Cardiac fibroblast (primary cell): ENCODE measurements at regions not wholly inside any gene's neighbourhood (a gene's known extent, or its start where the extent isn't known, plus 50 kb on each side); places are given as distances from the start of the nearest gene placed in this dataset.

Experiments used
- DNase-seq, 2 donors: peaks; one replicate each; pipeline versions ENCODE4 v3.0.0 to v3.0.0-alpha.2; 2010; ENCODE audit warnings: low read depth in 2 of 2
- H3K4me3 ChIP-seq, 2 donors: replicated peaks in 1 of 2; 1 replicate in 1 of 2; 2 replicates in 1 of 2; pipeline ENCODE4 v1.5.1; 2011; ENCODE audit warnings: low read depth in 2 of 2, low read length in 2 of 2, mild to moderate bottlenecking in 2 of 2, moderate library complexity in 1 of 2
- CTCF ChIP-seq: IDR thresholded peaks from one replicate; pipeline ENCODE4 v1.5.1; 2011; ENCODE audit warnings: low read depth, mild to moderate bottlenecking, low read length, inconsistent platforms

DNA sequence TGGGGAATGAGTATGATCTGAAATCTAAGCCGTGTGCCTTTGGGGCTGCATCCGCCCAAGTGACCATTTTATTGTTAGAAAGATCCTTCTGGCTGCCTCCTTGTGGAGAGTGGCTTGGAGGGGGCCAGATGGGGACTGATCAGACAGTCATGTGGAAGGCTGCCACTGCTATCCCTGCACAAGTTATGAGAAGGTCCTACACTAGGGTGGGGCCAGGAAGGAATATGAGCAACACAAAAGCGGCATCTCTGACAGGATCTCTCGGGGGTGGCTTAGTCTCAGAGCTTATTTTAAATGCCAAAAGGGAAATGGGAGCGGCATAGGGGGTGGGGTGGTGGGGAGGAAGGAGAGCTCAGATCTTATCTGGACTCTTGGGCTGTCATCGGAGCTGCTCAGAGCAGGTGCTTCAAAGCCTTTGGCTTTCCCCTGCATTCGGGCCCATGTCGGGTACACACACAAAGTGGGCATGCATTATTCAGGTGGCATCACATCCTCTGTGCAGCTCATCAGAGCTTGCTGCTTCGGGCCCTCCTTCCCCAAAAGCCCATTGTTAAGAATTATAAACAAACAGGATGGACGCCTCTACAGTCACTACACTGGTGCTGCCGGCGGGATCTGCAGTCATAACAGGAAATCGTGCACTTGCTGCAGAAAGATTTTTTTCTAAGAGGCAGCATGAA, 805.4 kb downstream of the VRK1 start:
- DNase-seq, result no peak
- no peak for TF ChIP-seq CTCF
- no peak overlapping the region for H3K4me3 ChIP-seq

GRCh38 chr14:97603201-97603600, 806.0 kb downstream of the VRK1 start:
- DNase-seq, result no peak
- TF ChIP-seq CTCF, result no peak
- no peak overlapping the region for H3K4me3 ChIP-seq

DNA sequence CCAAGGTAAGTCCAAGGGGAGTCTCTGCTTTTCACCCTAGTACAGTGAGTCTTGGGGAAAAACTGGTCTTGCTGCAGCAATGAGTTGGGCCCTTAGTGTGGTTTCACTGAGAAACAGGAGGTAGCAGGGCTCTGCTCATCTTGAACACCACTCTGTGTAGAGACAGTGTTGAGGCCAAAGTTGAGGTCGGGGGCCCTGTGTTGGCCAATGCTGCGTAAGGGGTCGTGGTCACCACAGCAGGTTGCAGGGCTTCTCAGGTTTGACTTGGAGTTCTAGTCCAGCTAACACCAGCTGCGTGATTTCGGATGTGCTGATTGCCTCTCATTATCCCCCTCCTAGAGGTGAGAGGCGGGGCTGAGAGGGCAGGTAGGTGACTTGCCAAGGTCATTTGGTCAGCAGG, 807.5 kb downstream of the VRK1 start:
- DNase-seq, result no peak
- no peak for TF ChIP-seq CTCF
- no peak overlapping the region for H3K4me3 ChIP-seq

GRCh38 chr14:97618401-97618800, 821.2 kb downstream of the VRK1 start:
- H3K4me3 ChIP-seq, result no peak overlapping the region
- no peak for TF ChIP-seq CTCF
- no peak for DNase-seq

DNA sequence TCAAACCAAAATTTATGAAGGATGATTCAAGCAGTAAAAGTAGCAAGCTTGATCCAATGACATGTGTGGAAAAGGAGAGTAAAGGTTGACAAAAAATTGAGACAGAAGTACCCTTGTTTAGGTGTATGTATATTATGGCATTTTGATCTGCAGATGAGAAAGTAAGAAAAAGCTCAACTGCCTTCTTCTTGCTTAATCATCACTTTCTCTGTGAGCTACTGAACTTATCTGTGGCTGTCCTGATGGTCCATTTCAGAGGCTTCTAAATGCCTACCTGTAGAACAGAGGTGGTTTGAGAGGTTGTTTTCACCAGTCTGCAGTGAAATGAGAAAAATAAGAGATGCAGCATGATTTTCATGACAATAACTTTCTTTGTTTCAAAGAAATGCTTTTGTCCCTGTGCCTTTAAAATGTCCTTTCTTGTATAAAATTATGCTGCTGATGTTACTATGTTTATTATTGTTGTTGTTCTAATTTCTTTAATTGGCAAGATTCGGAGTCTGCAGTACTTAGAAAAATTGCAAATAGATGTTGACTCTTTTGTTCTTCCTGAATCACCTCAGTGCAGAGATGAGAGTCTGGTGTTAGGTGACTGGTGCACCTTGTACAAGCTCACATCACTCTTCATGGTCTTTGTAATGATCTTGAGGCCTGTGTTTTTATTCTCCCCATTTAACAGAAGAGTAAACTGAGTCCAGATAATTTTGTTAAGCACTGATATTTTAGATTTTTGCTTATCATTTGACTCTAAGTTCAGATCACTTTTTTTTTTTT, 821.9 kb downstream of the VRK1 start:
- no peak overlapping the region for H3K4me3 ChIP-seq
- DNase-seq, result no peak
- TF ChIP-seq CTCF, result no peak

- no peak overlapping the region for H3K4me3 ChIP-seq
- TF ChIP-seq CTCF, result no peak
These were observed 822.9 kb downstream of the VRK1 start for GRCh38 chr14:97620066-97620465.

More at GRCh38 chr14:97620066-97620465, 822.9 kb downstream of the VRK1 start:
- no peak for DNase-seq
